LNCAP (cell line): ENCODE measurements at regions not wholly inside any gene's neighbourhood (a gene's known extent, or its start where the extent isn't known, plus 50 kb on each side); places are given as distances from the start of the nearest gene placed in this dataset.

Experiments used
- CTCF ChIP-seq: fragments of 450-650 bp; IDR thresholded peaks from 2 replicates; pipeline ENCODE4 v1.5.1; 2017; ENCODE audit warnings: mild to moderate bottlenecking

DNA sequence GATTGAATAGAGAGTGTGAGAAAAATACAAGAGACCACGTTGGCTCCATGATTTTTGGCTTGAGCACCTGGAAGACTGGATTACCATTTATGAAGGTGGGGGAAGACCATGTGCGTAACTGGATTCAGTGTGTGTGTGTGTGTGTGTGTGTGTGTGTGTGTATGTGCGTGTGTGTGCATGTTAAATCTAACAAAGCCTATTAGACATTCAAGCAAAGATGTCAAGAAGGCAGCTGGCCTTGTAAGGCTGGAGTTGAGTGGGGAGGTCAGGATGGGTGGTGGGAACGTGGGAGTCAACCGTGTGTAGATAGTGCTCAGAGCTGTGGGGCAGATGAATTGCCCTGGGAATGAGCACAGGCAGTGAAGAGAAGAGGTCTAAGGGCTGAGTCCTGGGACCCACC lies 293.8 kb upstream of the POU3F1 start:
- no peak for TF ChIP-seq CTCF

- TF ChIP-seq CTCF = no peak
Observed at GRCh38 chr1:38337711-38338110, 291.1 kb upstream of the POU3F1 start.

DNA sequence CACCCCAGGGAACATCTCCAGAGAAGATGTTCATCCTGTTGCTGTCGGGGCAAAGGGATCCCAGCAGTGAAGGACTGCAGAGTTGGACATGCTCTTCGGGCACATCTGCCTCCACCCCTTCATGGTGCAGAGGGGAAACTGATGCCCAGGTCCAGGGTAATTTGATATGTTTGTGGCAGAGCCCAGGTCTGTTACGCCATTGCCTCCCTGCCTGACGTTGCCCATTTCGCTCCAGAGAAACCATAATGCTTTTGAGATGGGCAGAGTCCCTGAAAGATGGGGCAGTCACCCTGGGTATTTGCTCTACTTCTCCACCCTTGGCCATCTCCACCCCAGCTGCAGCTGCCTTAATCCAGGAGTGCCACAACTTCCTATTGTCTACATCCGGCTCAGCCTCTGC lies 290.4 kb upstream of the POU3F1 start:
- no peak for TF ChIP-seq CTCF

DNA sequence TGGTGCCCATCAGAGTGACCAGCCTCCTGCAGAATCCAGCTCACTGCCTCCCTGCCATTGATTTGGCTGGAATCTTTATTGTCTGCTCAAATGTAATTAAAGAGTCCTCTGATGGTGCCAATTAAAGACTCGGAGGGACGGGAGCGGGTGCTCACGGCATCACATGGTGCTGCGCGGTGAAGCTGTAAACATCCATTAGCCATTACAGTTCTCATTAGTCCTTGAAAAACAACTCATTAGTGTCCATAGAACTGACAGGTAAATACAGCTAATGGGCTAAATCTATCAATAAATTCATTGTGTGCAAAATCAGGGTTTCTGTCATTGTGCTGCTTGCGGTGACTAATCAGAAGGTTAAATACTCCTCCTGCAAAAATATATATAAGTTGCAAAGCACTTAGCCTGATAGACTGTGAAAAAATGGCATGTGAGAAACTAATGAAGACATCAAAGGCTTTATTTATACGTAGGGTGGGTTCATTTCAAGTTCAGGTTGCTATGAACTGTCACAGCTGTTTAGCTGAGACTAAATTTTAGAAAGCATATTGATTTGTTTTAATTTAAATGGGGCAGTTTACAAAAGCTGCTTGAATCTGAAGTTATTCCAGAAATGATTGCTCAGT lies 289.8 kb upstream of the POU3F1 start:
- no peak for TF ChIP-seq CTCF

DNA sequence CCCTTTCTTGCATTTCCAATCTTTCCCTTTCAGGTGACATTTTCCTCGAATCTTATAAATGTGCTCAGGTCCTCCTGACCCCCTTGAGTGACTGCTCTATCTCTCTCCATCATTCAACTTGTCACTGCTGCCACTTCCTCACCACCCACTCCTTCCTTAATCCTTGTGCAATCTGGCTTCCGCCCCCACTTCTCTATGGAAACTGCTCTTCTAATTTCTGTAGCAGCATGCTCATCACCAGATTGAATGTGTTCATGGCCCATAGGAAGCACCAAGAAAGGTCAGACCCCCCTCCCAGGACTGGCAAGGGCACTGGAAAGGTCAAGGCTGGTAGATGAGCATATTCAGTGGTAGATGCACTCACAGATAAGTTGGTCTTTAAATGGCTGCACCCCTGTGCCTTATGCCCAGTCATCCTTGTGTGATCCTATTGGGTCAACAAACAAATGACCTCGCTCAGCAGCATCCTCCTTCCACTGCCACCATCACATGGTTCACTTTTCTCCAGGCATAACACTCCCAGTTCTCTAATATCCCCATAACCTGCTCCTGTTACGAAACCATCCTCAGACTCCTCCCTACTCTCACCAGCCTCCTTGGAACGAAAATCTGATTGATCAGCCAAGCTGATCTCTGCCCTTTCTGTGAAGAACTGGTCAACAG lies 288.5 kb upstream of the POU3F1 start:
- TF ChIP-seq CTCF = no peak

DNA sequence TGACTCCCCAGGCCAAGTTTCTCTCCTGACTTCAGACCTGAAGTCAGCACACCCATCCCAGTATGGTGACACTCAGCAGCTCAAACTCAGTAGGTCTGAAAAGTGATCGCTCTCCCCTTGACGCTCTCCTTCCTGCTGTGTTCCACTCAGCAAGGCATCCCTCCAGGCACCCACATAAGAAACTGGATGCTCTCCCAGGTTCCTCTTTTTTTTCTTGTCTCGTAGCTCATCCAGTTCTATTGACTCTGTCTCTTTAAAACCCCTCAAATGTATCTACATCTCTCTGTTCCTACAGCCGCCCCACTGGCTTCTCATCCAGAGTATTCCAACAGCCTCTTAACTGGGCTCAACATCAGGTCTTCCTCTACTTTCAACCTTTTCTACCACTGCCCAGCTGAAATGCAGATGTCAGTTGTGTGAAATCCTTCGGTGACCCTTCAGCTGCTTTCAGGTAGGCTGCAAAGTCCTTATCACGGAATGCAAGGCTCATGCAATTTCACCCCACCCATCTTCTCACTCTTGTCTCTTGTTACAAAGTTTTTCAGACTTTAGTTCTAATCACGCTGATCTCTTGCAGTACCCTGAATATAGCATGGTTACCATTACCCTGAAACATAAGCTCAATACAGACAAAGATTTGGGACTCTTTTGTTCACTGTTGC lies 286.2 kb upstream of the POU3F1 start:
- no peak for TF ChIP-seq CTCF

DNA sequence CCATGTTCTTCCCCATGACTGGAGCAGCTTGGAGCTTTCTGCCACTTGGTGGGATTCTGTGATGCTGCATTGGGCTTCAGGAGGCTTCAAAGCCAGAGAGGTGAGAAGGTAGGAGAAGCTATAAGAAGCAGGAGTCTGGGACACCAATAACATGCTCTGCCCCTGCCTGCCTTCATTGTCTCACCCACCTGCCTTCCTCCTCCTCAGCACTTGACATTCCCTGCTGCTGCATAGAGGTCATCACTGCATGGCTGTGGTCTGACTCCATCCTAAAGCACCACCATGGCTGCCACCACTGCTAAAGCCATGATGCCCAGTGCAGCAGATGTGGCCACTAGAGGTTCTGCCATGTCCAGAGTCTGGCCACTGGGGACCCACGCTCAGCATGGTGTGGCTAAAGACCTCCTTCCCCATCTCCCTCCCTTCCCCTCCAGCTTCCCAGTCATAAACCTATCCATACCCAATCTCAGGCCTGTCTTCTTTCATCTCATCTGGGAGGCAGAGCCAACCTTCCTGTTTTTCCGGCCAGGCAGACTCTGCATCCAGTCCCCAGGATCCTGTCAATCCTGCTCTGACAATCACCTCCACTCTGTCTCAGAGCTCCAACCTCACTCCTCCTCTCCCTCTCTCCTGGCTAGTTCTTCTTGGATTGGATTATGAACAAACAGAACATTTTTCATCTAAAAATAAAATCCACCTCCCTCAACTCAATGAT lies 285.1 kb upstream of the POU3F1 start:
- TF ChIP-seq CTCF = no peak
